ENCODE measurements at regions not wholly inside any gene's neighbourhood (a gene's known extent, or its start where the extent isn't known, plus 50 kb on each side); places are given as distances from the start of the nearest gene placed in this dataset.

DNA sequence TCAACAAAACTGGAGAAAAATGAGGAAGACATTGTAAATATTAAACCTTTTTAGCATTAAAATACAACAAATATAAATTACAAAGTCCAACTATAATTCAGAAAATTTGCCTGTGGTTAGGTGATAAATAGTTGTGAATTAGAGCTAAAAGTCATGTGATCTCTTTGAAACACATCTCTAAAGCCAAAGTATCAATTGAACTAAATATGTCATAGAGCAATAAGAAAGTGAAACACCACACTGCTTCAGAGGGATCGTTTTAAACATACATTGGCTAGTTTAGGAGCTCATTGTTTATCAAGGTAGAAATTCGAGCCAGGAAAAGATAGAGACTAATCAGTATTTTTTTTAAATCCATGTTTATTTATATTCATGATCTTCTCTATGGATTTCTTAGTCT lies 606.3 kb upstream of the ITGA1 start:
- DNase-seq: no peak

DNA sequence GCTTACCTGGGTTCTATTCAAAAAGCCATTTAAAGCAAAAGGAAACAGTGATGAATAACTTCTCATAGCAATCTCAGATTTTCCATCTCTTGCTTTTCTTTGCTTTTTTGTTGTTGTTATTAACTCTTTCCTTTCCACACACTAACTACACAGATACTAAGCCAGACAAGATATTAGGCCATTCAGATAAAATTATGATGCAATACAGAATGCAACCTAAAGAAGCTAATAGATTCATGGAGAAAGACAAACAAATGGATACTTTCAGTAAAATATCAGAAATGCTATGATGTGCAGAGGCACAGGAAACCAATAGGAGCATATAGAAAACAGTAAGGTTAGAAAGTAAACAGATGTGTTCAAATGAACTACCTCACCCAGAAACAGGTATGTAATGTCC lies 597.0 kb upstream of the ITGA1 start:
- no peak for DNase-seq

DNA sequence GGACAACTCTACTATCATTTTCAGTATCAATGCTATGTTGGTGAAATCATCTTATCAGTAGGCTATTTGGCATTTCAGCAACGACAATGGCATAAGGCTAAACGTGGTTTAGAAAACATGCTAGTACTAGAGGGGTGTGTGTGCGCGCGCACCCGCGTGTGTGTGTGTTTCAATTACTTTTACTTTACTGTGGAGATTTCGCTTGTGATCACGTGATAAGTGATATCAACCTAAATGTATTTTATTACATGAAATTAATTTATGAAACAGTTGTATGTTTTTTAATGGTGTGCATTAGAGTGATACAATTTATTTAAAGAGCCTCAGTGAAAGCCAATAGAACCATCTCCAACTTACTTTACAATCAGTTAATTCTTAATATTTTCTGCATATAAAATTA lies 587.9 kb upstream of the ITGA1 start:
- DNase-seq: no peak

DNA sequence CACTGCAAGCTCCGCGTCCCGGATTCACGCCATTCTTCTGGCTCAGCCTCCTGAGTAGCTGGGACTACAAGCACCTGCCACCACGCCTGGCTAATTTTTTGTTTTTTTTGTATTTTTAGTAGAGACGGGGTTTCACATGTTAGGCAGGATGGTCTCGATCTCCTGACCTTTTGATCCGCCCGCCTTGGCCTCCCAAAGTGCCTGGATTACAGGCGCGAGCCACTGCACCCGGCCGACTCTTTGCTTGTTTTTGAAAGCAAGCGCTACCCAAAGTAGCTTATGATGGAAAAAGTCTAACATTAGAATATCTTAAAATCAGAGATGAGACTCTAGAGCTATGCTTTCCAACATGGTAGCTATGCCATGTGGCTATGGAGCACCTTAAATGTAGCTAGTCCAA lies 585.5 kb upstream of the ITGA1 start:
- no peak for DNase-seq

DNA sequence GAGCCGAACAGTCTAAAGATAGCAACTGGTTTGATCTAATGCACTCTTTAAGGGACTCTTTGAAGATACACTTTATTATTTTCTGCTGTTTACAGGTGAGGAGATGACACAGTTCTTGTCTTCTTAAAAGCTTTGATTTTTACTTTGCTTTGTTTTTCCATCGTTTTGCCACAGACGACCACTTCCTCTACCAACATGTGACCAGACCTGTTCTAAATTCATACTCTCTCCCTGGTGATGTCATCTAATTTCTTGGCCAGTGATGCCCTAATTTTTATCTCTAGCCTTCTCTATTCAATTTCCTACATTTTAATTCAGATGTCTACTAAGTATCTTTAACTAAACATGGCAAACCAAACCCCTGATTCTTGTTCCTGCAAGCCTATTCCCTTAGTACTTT lies 583.4 kb upstream of the ITGA1 start:
- no peak for DNase-seq

Measured in activated CD4-positive, alpha-beta T cell treated with anti-CD3 and anti-CD28 coated beads, Interleukin-10, Interleukin-2, amounts not matched to agents 100 ng/mL and 50 ng/mL, durations not matched to agents 16 hours and 8 hours (primary cell).